HL-60/S4 treated with retinoic acid at 250 ng/mL for 4 days and 3 days (cell line): ENCODE measurements at regions not wholly inside any gene's neighbourhood (a gene's known extent, or its start where the extent isn't known, plus 50 kb on each side); places are given as distances from the start of the nearest gene placed in this dataset.

Experiments
- in situ Hi-C: fragments of 300-500 bp; cut with MboI; formaldehyde crosslinking; loops from 2 replicates; pipeline ENCODE4 v1.7.0; 2022; ENCODE audit warnings: low sequenced_read_pairs

DNA sequence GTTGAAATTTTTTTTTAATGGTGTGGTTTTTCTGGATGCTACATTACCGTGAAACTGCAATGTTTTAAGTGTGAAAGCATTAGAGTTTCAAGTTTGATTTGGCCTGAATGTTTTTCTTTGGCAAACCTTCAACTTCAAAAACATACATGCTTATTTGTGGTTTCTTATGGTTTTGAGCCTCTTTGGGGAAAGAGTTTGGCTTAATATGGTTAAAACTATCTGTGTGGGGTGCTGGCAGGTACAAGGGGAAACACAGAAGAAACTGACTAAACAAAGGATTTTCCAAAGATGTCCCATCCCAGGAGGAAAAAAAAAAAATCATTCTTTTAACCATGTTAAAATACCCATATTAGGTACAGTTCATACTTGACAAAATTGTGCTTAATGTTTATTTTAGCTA, 121.1 kb downstream of the HGF start:
- in situ Hi-C loops: no loop called here

DNA sequence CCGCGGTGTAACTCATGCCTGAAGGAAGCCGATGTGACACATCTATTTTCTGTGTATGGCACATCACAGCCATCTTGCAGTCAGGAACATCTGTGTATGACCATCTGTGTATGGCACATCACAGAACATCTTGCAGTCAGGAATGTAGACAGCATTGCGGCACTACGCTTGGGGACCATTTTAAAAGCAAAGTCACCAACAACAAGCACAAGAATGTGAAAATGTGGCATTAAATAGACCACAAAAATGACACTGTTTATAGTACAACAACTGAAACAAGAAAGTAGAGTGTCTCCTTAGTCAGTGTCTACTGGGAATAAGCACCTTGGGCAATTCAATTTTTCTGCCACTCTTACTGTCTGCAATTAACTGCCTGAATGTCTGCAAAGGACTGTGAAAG, 124.4 kb downstream of the HGF start:
- in situ Hi-C loops: no loop called here

DNA sequence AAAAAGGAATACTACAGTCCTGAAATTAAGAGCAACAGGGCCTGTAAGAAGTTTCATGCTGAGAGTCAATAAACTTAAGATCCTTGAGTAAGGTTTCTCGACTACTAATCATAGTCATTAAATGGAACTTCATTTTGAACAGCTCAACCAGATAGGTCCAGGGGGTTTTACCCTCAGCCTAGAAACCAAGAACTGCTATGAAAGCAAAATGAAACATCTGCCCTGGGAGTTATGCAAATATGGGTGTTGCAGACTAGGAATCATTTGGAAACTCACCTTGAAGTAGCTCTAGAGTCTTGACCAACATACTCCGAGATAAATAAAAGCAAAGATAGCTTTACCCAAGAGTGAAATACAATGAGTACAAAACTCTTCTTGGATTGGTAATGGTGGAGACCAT, 128.0 kb downstream of the HGF start:
- in situ Hi-C loops: no loop called here

DNA sequence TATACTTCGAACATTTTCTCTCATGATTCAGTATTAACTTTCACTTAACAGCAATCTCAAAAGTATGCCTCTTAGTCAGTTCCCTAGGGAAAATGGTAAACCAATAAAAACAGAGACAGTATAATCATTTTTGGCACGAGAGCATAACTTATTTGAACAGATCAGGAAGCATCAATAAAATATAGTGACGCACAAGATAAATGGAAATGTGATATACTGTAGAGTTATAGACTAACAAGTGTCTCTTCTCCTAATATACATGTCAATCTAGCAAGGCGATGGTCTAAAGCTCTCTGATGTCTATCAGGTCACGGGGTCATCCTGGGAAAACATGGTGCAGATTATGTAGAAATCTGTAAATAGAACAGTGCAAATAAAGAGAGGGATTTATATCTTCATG, 131.6 kb downstream of the HGF start:
- in situ Hi-C loops: no loop called here

DNA sequence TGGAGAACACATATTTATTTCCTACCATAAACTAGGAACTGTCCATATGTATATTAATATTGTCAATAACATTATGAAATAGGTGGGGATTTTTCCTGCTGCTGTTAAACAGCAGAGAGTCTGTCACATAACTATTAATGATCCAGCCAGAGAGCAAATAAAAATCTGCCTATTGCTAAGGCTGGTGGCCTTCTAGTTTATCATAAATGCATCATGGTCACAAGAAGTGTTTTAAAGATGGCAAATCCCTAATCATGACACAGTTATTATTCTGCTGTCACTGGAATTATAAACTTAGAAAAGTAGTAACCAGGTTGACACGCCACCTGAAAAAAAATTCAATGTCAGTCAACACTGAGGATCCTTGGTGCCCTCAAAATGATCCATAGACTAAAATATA, 132.3 kb downstream of the HGF start:
- in situ Hi-C loops: no loop called here

DNA sequence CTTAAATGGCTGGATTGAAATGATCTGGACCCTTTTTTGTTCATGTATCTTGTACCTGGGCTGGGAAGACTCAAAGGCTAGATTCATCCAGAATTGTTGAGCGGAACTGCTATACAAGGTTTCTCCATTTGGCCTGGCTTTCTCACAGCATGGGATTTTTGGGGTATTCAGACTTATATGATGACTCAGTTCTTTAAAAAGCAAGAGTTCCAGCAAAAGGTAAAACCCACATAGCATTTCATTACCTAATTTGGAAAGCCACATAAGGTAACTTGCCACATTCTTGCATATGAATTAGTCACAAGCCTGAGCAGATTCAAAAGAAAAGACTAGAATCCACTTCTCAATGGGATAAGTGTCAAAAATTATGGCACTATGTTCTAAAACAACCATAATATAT, 137.4 kb downstream of the HGF start:
- in situ Hi-C loops: no loop called here

DNA sequence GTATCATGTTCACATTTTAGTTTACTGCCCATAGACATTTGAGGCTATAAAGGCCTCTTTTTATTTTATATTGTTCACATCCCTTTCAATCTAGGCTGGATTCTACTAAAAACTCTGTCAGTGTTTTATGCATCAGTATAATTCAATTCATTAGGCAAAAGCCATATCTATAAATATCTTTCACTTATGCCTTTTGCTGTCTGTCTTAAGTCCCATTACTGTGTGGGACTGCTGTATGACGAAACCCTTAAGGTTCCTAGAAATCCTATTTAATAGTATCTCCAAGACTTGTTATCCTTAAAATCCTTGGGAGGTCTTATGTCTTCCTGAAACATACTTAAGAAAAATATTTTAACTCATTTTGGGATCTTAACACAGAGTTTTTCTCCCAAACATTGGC, 139.2 kb downstream of the HGF start:
- in situ Hi-C loops: no loop called here

DNA sequence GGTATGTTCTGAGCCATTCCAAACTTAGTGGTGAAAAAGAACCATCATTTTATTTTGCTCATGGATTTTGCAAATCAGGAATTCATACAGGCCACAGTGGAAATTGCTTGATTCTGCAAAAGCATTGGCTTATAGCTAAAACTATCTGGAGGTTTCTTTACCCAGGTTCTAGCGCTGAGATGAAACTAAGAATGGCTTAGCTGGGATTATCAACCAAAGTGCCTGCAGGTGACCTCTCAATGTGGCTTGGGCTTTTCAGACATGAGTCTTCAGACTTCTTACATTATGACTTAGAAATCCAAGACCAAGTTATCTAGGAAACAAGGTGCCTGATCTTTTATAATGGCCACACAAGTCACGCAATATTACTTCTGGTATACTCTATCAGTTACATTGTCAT, 140.1 kb downstream of the HGF start:
- in situ Hi-C loops: no loop called here

DNA sequence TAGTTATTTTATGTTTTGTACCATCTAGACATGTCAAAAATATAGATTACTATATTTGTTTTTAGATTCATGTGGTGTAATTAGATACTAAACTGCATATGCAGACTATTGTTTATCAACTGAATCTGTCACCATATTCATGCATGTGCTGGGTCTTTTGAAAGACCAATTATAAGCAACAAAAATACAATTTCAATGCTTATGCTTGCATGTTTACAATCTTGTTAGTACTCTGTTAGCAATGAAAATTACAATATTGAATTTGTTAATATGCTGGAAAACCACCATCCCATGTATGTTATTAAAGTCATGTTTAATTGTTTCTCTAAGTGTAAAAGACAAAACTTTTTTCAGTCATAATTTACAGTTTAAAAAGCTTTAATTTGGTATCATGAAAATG, 140.9 kb downstream of the HGF start:
- in situ Hi-C loops: no loop called here

DNA sequence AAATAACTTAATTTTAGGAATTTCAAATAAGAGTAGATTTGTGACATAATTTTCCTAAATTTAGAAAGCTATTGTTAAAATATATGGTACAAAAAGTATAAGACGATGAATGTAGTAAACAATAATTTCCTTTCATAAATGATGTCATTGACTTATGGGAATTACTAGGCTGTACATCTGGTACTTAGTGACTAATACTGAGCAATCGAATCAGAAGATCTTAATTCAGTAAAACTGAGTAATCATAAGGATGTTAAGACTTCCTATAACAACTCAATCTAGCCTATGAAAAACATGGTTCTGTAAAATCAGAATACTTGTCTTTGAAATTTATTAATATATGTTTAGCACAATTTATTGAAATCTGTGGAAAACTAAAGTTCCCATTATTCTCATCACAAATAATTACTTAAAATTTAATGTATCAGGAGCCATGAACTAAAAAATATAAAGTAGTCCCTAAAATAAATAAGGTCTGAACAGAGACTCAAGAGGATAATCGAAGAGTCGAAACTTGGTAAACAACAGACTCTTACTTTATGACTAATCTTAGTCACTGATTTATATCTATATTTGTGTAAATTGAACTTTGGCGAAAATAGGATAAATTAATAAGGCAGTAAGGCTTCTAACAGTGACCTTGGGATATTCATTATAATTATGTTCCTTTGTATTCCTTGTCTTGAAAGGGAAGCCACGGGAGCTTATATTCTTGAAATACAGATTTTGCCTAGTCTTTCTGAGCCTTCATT, 142.1 kb downstream of the HGF start:
- in situ Hi-C loops: no loop called here

DNA sequence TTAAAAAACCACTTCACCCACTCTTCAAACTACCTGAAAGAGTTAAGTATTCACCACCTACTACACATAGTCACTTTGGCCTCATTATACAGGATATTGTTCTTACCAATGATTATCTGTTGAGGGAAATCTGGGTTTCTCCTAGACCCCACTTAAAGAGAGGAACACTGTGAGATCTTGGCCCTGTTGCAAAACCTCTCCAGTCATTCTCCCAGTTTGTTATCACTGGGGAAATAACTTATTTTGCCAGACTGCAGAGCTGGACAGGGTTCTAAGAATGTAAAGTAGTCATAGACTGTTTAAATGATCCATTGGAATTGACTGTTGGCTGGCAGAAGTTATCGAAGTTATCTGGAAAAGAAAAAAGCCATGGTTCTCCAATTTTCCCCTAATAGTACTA, 143.8 kb downstream of the HGF start:
- in situ Hi-C loops: no loop called here

DNA sequence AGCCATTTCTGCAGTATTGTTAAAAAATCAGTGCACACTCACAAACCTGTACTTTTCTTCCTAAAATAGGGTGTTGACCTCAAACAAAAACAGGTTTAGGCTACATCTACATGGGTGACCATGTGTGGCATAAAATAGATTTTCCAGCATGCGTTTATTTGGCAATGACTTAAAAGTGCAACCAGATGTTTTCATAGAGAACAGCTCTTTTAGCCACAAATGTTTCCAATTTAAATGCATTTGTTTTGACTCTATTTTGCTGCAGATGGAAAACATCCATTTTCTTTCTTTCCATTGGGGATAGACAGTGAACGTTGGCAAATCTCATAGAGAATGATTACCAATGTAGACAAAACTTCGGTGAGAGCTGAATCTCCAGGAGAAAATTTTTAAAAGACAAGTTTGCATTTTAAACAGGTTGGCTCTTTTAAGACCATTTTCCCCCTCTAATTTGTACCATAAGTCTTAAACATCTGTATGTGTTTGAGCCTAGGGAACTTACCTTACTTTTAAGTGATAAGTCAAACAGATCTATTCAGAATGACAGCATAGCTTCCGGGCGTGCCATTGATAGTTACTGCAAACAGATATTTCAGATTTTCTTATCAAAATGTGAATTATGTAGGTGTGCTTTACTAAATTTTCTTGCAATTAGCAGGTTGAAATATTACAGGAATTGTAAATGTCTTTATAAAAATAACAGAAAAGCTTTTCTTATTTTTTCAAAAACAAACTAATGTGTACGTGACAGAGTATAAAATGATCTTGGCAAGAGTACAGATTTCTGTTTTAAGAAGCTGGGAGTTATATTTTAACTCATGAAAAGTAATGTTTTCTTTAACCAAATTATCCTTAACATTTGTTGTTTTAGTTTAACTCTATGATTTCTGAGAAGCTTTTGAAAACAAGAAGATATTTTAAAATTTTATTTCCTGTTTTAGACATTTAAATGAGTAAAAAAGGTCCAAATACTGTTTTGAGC, 144.9 kb downstream of the HGF start:
- in situ Hi-C loops: no loop called here

DNA sequence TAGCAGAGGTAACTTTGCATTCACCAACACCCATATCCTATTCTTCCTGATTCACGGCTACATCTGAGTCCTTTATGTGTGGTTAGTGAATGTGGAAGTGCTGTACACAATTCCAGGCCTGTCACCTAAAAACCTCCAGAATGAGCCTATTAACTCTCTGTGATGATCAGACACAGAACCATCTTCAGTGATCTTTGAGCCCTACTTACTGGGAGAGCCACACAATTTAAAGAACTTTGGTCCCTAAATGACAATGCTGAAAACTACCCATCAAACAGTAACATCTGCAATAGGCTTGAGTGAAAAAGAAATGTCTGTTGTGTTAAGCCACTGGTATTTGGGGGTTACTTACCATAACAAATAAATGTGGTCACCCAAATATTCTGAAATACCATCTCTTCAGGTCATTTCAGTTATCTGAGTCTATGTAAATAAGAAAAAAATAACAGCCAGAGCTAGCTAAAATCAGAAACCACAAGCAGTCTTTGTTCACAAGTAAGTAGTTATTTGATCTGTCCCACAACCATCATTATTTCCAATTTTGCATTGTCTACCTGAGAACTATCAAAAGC, 145.7 kb downstream of the HGF start:
- in situ Hi-C loops: no loop called here

DNA sequence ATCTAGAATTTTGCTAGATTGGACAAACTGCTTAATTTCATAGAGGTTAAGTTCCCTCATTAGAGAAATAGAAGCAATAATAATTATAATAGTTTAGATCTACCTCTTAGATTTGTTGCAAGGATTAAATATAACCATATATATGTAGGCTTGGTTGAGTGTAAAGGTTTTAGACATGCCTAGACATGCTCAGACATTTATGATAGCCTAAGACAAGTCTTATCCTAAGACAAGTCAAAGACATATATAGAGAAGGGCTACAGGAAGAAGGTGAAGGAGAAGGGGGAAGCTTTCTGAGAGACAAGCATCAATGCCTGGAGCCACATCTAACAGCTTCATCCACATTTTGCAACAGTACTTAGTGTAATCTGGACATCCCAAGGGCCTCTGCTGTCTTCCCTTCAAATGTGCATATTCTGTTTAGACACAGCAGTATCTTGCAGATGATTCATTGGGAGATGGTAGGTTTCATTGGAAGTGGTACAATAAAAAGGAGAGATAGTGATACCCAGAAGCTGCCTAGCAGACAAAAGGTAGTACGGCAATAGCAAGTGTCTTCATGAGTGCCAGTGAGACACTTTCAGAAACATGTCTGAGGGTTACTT, 146.5 kb downstream of the HGF start:
- in situ Hi-C loops: no loop called here

DNA sequence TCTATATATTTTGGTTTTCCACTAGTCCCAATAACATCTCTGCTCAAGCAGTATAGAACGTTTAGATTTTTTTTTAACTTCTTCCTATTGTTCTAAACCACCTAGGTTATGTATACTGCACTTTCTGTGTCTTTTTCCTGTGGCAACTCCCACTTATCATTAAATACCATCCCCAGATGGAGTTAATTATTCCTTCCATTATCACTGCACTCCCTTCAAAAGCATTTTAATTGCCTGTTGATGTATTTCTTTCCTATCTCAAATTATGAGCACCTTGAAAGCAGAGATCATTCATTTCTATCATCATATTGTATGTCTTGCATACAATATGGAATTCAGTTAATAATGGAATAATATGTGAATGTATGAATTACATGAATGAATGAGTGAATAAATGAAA, 148.0 kb downstream of the HGF start:
- in situ Hi-C loops: no loop called here

DNA sequence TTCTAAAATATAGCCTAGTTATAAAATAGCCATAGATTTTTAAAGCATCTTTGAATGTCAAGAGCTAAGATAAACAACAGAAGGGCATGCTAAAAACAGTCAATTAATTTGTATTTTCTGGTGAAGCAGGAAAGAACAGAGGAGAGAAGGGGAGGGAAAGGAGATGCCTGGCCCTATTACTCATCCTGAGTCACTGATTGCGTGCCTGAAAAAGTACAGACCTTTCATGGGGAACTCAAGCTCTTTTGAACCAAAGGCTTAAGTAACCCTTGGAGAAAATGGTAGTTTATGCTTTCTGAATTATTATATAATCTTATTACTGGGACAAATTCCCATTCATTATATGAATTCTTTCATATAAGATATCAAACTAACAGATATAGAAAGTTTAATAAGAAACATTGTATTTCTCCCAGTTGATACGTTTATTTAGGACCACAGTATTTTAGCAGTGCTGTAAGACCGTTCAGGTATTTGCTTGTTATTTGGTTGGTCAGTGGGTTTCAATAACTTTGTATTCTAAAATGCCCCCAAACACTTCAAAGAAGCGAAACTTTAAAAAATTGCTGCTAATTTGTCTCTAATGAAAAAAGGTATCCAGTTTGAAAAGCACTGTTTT, 151.3 kb downstream of the HGF start:
- in situ Hi-C loops: no loop called here

DNA sequence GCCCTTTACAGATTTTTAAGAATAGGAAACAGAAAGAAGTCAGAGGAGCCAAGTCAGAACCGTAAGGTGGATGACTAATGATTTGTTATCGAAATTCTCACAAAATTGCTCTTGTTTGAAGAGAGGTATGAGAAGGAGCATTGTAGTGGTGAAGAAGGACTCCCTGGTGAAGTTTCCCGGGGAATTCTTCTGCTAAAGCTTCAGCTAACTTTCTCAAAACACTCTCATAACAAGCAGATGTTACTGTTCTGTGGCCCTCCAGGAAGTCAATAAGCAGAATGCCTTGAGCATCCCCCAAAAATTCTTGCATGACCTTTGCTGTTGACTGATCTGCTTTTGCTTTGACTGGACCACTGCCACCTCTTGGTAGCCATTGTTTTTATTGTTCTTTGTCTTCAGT, 152.9 kb downstream of the HGF start:
- in situ Hi-C loops: no loop called here

DNA sequence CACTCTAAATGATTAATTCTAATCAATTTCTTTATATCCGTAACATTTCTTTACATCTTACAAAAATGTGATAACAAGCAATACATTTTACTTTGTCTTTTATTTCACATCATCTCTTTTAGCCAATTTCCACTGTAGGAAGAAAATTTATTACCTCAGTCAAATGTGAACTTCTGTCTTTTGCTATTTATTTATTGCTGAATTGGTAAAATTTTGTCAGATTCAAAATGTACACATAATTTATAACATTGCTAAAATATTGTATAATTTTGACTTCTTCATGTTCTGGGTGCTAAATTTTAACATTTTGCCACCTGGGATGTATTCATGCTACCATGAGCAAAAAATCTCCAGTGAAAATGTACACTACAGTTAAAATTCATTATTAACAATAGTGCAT, 158.0 kb downstream of the HGF start:
- in situ Hi-C loops: no loop called here

DNA sequence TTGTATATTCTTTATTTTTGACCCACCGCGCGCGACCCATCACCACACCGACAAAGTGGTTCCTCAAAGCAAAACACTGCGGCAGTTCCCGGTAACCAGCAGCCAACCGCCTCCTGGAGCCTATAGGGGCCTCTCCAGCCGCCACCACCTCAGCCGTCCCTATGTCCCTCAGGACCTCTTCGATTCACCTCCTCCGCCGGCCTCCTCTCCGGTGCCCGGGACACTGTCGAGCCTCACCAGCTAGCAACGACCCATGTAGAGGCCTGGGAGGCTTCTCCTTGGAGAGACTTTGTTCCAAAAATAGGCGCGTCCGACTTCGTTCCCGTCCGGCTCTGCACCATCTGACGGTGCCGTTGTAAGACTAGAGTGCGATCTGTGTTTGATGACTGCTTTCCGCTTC, 158.8 kb downstream of the HGF start:
- in situ Hi-C loops: no loop called here

DNA sequence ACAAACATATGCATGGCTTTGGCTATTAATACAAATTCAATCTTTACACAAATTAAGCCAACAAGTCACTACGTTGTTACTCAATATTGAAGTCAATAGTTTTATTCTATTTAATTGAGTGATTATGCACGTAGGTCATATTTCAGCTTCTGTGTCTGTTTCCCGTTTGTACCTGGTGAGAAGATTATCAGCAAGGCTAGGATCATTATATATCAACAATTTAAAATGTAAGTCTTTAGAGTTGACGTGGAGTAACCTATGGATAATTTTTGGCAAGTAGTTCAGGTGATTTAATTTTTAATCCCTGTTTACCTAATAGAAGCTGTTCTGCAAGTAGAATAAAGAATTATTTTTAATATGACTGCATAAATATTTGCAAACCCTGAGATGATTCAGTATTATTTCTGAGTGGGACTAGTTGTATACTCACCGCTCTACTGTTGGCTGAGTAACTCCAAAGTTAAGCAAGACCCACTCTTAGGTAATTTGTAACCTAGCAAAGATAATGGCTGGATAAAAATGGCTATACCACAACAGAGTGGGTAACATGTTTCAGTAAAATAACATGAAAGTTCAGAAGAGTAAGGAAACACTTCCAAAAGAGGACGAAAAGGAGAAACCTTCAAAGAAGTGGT, 161.0 kb downstream of the HGF start:
- in situ Hi-C loops: no loop called here

DNA sequence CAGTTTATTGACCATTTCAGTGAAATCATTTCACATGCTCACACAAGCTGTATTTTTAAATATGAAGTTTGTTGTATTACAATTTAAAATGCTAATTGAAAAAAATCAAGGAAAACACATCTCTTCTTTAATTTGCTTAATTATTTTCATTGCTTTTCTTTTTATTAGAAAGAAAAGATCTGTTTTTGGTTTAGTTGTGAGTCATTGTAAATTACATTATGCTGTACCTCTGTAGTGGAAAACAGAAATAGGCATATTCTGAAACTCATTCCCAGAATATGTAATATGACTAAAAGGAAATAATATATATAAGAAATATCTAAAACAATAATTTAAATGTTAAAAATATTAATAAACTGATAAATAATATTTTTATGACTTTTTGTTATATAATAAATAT, 161.9 kb downstream of the HGF start:
- in situ Hi-C loops: no loop called here
